Left ventricle myocardium superior (tissue), 1 donor: ENCODE measurements at regions not wholly inside any gene's neighbourhood (a gene's known extent, or its start where the extent isn't known, plus 50 kb on each side); places are given as distances from the start of the nearest gene placed in this dataset.

Experiments
- ATAC-seq: fragments of 200-7000 bp; cut with Tn5 transposase; one replicate; pipeline ENCODE4 v1.9.1; 2020; ENCODE audit warnings: mild to moderate bottlenecking, moderate library complexity
- DNase-seq: peaks from one replicate; pipeline ENCODE4 v3.0.0-alpha.2; 2020
- intact Hi-C: fragments of 100-400 bp; cut with micrococcal nuclease; formaldehyde crosslinking; loops from one replicate; pipeline ENCODE4 v1.11.0; 2022
- donor health status: DM: no; HTN: yes; CAD: no; lungs with severe emphysema.

GRCh38 chr3:43783987-43784639 lies 93.4 kb downstream of the ABHD5 start:
- no peak for DNase-seq
- ATAC-seq, result no peak
- intact Hi-C loops, result no loop called here

GRCh38 chr3:43784640-43785011 lies 93.9 kb downstream of the ABHD5 start:
- intact Hi-C loops, result no loop called here
- DNase-seq (no peak), ATAC-seq (no peak)

GRCh38 chr3:43785551-43785950 lies 94.8 kb downstream of the ABHD5 start:
- intact Hi-C loops, result no loop called here
- no peak for ATAC-seq
- no peak for DNase-seq

GRCh38 chr3:43786102-43786501 lies 95.4 kb downstream of the ABHD5 start:
- DNase-seq (no peak), ATAC-seq (no peak)
- intact Hi-C loops, result no loop called here

GRCh38 chr3:43786526-43787305 lies 96.0 kb downstream of the ABHD5 start:
- DNase-seq, result no peak
- intact Hi-C loops, result no loop called here
- ATAC-seq, result no peak

GRCh38 chr3:43787330-43787729 lies 96.6 kb downstream of the ABHD5 start:
- no peak for DNase-seq
- intact Hi-C loops, result no loop called here
- ATAC-seq, result no peak

- intact Hi-C loops, result no loop called here
These were observed 98.3 kb downstream of the ABHD5 start for GRCh38 chr3:43789028-43789427.

GRCh38 chr3:43790060-43790459 lies 99.3 kb downstream of the ABHD5 start:
- DNase-seq, result no peak
- ATAC-seq, result no peak
- intact Hi-C loops, result no loop called here

More at GRCh38 chr3:43789028-43789427, 98.3 kb downstream of the ABHD5 start:
- no peak for DNase-seq
- no peak for ATAC-seq

GRCh38 chr3:43790476-43790875 lies 99.7 kb downstream of the ABHD5 start:
- ATAC-seq, result no peak
- DNase-seq, result no peak
- intact Hi-C loops, result no loop called here

- no peak for DNase-seq
- ATAC-seq, result no peak
These were observed 100.5 kb downstream of the ABHD5 start for GRCh38 chr3:43791246-43791645.

GRCh38 chr3:43792904-43793303 lies 102.2 kb downstream of the ABHD5 start:
- ATAC-seq (no peak), DNase-seq (no peak)
- intact Hi-C loops, result no loop called here

More at GRCh38 chr3:43791246-43791645, 100.5 kb downstream of the ABHD5 start:
- intact Hi-C loops, result no loop called here

- DNase-seq (no peak), ATAC-seq (no peak)
- intact Hi-C loops, result no loop called here
These were observed 103.1 kb downstream of the ABHD5 start for GRCh38 chr3:43793648-43794372.

GRCh38 chr3:43794776-43795175 lies 104.0 kb downstream of the ABHD5 start:
- intact Hi-C loops, result no loop called here
- ATAC-seq, result no peak
- no peak for DNase-seq

- no peak for ATAC-seq
- intact Hi-C loops, result no loop called here
- no peak for DNase-seq
These were observed 104.8 kb downstream of the ABHD5 start for GRCh38 chr3:43795491-43795890.

- intact Hi-C loops, result no loop called here
- ATAC-seq (no peak), DNase-seq (no peak)
These were observed 105.4 kb downstream of the ABHD5 start for GRCh38 chr3:43796041-43796596.

GRCh38 chr3:43797794-43798193 lies 107.1 kb downstream of the ABHD5 start:
- intact Hi-C loops, result no loop called here
- no peak for DNase-seq
- no peak for ATAC-seq

GRCh38 chr3:43810797-43811196 lies 120.1 kb downstream of the ABHD5 start:
- ATAC-seq (no peak), DNase-seq (no peak)
- intact Hi-C loops, result no loop called here

- ATAC-seq (no peak), DNase-seq (no peak)
- intact Hi-C loops, result no loop called here
These were observed 123.7 kb downstream of the ABHD5 start for GRCh38 chr3:43814461-43814860.

- intact Hi-C loops, result no loop called here
- ATAC-seq (no peak), DNase-seq (no peak)
These were observed 125.6 kb downstream of the ABHD5 start for GRCh38 chr3:43816372-43816771.

GRCh38 chr3:43817064-43817463 lies 126.3 kb downstream of the ABHD5 start:
- intact Hi-C loops, result no loop called here
- DNase-seq (no peak), ATAC-seq (no peak)
